HFF-Myc (cell line): ENCODE measurements at regions not wholly inside any gene's neighbourhood (a gene's known extent, or its start where the extent isn't known, plus 50 kb on each side); places are given as distances from the start of the nearest gene placed in this dataset.

Source experiments
- DNase-seq: peaks from one replicate; pipeline ENCODE4 v3.0.0-alpha.2; 2011; ENCODE audit warnings: low read depth; ENCODE audit errors: extremely low read depth
- H3K4me3 ChIP-seq: replicated peaks from 2 replicates; pipeline ENCODE4 v1.5.1; 2011; ENCODE audit warnings: low read depth, mild to moderate bottlenecking, control low read depth, low read length
- TF ChIP-seq, protein P1 (sequence below): IDR thresholded peaks from 2 replicates; pipeline ENCODE4 v1.5.1; 2012; ENCODE audit warnings: mild to moderate bottlenecking, low read depth, low read length, control low read depth; ENCODE audit errors: missing control alignments

DNA sequence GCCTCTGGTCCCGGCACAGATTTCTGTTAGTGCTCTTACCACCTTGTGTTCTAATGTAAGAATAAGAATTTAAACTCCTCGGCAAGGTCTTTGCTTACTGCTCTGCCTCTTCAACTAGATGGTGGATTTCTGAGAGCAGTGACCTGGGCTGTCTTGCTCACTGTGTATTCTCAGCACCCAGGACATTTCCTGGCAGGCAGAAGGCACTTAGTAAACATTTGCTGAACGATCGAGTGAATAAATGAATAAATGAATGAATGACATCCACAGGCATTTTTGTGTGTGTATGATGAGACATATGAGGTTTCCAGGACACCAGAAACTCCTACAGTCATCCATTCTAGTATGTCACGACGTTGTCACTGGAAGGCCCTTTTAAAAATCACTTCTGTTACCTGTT is 143.2 kb downstream of the BOD1 start:
- TF ChIP-seq, protein P1, sequence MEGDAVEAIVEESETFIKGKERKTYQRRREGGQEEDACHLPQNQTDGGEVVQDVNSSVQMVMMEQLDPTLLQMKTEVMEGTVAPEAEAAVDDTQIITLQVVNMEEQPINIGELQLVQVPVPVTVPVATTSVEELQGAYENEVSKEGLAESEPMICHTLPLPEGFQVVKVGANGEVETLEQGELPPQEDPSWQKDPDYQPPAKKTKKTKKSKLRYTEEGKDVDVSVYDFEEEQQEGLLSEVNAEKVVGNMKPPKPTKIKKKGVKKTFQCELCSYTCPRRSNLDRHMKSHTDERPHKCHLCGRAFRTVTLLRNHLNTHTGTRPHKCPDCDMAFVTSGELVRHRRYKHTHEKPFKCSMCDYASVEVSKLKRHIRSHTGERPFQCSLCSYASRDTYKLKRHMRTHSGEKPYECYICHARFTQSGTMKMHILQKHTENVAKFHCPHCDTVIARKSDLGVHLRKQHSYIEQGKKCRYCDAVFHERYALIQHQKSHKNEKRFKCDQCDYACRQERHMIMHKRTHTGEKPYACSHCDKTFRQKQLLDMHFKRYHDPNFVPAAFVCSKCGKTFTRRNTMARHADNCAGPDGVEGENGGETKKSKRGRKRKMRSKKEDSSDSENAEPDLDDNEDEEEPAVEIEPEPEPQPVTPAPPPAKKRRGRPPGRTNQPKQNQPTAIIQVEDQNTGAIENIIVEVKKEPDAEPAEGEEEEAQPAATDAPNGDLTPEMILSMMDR, result no peak
- no peak overlapping the region for H3K4me3 ChIP-seq
- no peak for DNase-seq

DNA sequence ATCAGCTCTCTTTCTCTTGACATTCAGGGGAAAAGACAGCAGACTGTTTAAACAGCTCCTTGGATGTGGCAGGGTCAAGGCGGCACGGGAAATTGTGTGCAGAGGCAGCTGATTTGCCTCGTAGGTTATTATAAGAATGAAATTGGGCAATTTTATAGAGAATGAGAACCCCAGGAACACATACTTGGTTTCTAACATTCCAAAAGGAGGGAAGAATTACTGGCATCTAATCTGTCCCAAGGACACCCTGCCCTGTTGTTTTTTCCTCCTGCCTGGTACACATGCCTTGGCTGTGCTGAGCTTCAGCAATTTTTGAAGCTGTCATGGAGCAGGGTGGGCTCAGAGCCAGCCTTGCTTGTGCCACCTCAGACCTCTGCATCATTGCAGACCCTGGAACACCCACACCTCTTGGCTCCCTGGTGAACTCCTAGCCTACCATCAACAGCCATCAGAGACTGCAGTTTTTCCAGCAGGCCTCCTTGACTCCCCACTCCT is 143.6 kb downstream of the BOD1 start:
- DNase-seq, result no peak
- TF ChIP-seq, protein P1, result no peak
- no peak overlapping the region for H3K4me3 ChIP-seq

DNA sequence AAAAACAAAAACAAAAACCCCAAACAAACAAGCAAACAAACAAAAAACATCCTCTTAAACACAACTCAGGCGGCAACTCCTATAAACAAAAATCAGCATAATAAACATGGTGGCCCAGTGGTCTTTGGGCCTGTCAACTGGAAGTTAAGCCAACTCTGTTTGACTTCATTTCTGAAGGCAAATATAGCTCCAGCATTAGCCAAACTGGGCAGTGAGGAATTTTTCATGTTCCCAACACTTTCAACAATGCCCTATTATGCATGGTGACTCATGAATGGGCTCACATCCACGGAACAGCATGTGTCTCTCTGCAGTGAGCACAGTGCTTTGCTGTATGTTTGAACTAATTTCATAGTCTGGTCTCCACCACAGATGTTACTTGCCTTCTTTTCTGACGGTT is 143.9 kb upstream of the STC2 start:
- peak; percentile 97 for DNase-seq
- TF ChIP-seq, protein P1, result no peak
- H3K4me3 ChIP-seq, result no peak overlapping the region

DNA sequence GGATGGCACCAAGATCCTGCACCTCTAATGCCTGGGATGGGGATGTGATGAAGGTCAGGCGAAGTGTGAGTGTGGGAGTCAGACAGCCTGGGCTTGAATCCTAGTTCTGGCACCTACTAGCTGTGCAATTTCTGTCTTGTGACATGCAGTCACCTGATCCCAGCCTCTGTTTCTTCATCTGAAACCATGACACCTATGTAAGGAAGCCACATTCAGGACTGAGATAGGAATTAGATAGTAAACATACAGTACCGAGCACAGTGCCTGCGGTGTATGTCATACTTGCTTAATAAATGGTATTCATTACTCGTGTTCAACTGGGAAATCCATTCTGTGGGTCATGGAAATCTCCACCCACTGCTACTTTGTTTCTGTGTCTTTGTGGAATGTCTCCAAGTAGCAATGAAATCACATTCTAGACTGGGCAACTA is 140.6 kb upstream of the STC2 start:
- TF ChIP-seq, protein P1, result no peak
- no peak overlapping the region for H3K4me3 ChIP-seq
- DNase-seq, result no peak

DNA sequence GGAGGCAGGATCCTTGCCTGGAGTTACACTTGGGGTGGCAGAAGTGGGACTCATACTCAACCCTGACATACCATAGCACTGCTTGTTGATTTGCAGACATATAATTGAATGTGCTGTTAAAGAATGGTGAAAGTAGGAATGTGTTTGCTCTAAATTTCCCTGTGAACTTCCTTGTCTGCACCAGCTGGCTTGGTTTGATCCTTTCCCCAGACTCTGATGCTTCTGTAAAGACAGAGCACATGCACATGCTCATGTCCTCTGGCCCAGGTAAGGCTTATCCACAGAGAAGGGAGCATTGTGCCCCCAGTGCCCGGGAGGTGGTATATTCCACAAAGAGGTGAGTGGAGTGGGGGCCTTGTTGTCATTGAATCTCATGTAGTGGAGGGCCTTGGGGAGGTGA is 138.0 kb upstream of the STC2 start:
- DNase-seq, result no peak
- TF ChIP-seq, protein P1, result no peak
- H3K4me3 ChIP-seq, result no peak overlapping the region

DNA sequence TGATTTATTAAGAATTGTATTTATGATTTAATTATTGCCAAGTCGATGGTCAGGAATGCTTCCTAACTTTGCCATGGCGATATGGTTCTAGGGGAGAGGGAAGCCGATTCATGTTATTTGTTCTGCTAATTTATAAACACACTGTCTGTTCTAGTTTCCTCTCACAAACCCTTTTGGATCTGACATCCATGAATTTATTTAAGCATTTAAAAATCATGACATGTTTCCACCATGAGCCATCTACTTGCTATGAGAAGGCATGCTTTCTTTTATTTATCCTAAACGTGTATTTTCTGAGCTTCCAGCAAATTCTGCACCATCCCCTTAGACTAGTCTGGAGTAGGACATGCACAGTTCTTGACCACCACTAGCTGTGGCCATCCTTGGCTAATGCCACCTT is 136.6 kb upstream of the STC2 start:
- TF ChIP-seq, protein P1, result no peak
- no peak for DNase-seq
- no peak overlapping the region for H3K4me3 ChIP-seq

DNA sequence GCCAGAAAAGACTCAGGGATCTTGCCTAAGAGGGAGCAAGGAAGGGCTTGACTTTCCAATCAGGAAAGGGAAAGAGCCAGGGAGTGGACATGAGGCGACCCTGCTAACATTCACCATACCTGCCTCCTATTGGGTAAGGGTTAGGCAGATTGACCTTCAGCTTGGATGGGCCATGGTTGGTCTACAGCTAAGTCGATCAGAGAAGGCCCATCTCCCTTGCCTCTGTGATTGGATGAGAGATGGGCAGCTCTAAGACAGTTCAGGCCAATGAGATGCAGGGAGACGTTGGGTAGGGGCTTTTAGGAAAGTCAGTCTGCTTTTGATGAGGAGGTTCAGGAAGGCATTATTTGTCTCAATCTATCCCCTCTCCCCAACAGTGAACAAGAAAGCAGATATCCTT is 135.0 kb upstream of the STC2 start:
- H3K4me3 ChIP-seq, result no peak overlapping the region
- TF ChIP-seq, protein P1, result no peak
- no peak for DNase-seq
